Prostate gland (tissue), 2 donors: ENCODE measurements at regions not wholly inside any gene's neighbourhood (a gene's known extent, or its start where the extent isn't known, plus 50 kb on each side); places are given as distances from the start of the nearest gene placed in this dataset.

ENCODE experiments used
- DNase-seq: peaks from one replicate; pipeline ENCODE4 v3.0.0-alpha.2; 2019; ENCODE audit warnings: low spot score
- H3K27ac ChIP-seq, 2 donors: fragments of 200-600 bp; sonication (generic); 2 replicates each; pipeline ENCODE4 v1.5.1; 2017 to 2019
- H3K27me3 ChIP-seq: fragments of 200-600 bp; sonication (generic); replicated peaks from 2 replicates; pipeline ENCODE4 v1.5.1; 2019; ENCODE audit not compliant: insufficient read depth
- H3K36me3 ChIP-seq, 2 donors: fragments of 200-600 bp; sonication (generic); 1 replicate in 1 of 2; 2 replicates in 1 of 2; pipeline versions ENCODE4 v1.5.1 to v1.8.1; 2017 to 2019
- H3K4me1 ChIP-seq: fragments of 200-600 bp; sonication (generic); replicated peaks from 2 replicates; pipeline ENCODE4 v1.5.1; 2019
- H3K4me3 ChIP-seq, 2 donors: fragments of 200-600 bp; sonication (generic); 2 replicates each; pipeline ENCODE4 v1.5.1; 2017 to 2019
- H3K9me3 ChIP-seq: fragments of 200-600 bp; sonication (generic); 2 replicates; pipeline ENCODE4 v1.5.1; 2017
- POLR2A ChIP-seq: fragments of 450-650 bp; IDR thresholded peaks from one replicate; pipeline ENCODE4 v1.6.1; 2016; ENCODE audit warnings: antibody characterized with exemption, mild to moderate bottlenecking
- POLR2AphosphoS5 ChIP-seq: sonication (generic); formaldehyde crosslinking; IDR thresholded peaks from one replicate; pipeline ENCODE4 v1.6.1; 2017; ENCODE audit warnings: antibody characterized with exemption
- WGBS: methylation state at CpG from one replicate; pipeline ENCODE4 v1.1.5; 2018; 5-methylcytosine and 5-hydroxymethylcytosine counted together
- intact Hi-C: fragments of 100-400 bp; cut with DNase I; formaldehyde crosslinking; loops from one replicate; pipeline ENCODE4 v1.14.2; 2022
- TF ChIP-seq, protein P1 (sequence below), 4 experiments: fragments of 200-600 bp in 2 of 4; fragments of 450-650 bp in 2 of 4; sonication (generic) in 2 of 4; IDR thresholded peaks; 1 replicate in 3 of 4; 2 replicates in 1 of 4; pipeline ENCODE4 v1.5.1; 2016 to 2019; ENCODE audit warnings: antibody characterized with exemption in 4 of 4, mild to moderate bottlenecking in 2 of 4, moderate library complexity in 2 of 4

- Histone ChIP-seq H3K4me1 (no peaks in the 10 kb centered on the region), H3K4me3 (no peak overlapping the region), H3K9me3 (no peaks in the 10 kb centered on the region), H3K27ac (no peak overlapping the region), H3K27me3 (no peaks in the 10 kb centered on the region), H3K36me3 (no peaks in the 10 kb centered on the region)
- DNase-seq = no peak
- intact Hi-C loops = no loop called here
- TF ChIP-seq POLR2A (no peak), POLR2AphosphoS5 (no peak)
- TF ChIP-seq, protein P1, sequence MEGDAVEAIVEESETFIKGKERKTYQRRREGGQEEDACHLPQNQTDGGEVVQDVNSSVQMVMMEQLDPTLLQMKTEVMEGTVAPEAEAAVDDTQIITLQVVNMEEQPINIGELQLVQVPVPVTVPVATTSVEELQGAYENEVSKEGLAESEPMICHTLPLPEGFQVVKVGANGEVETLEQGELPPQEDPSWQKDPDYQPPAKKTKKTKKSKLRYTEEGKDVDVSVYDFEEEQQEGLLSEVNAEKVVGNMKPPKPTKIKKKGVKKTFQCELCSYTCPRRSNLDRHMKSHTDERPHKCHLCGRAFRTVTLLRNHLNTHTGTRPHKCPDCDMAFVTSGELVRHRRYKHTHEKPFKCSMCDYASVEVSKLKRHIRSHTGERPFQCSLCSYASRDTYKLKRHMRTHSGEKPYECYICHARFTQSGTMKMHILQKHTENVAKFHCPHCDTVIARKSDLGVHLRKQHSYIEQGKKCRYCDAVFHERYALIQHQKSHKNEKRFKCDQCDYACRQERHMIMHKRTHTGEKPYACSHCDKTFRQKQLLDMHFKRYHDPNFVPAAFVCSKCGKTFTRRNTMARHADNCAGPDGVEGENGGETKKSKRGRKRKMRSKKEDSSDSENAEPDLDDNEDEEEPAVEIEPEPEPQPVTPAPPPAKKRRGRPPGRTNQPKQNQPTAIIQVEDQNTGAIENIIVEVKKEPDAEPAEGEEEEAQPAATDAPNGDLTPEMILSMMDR (IDR thresholded peaks at IDR 0.05) = no peak
- 84% methylated on average over 6 of the region's 6 CpGs for WGBS
Observed at GRCh38 chr4:189365451-189365850, 575.2 kb upstream of the FRG1 start.

DNA sequence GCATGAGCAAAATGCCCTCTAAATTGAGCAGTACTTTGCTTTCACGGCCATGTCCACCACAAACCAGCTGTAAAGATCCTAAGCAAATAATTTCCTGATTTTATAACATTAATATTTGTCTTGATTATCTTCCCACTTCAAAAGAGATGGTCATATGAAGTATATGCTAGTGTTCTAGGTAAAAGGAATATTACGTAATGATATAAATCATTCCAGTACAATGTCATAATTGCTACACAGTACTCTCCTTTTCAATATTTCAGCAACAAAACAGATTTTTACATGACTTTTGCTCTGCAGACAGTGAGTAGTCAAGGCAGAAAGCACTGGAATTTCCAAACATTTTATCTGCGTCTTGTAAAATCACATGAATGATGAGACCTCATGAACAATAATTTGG, 572.8 kb upstream of the FRG1 start:
- Histone ChIP-seq H3K4me3 (no peak overlapping the region), H3K4me1 (no peaks in the 10 kb centered on the region), H3K36me3 (no peaks in the 10 kb centered on the region), H3K9me3 (no peaks in the 10 kb centered on the region), H3K27me3 (no peaks in the 10 kb centered on the region), H3K27ac (no peak overlapping the region)
- TF ChIP-seq POLR2A (no peak), POLR2AphosphoS5 (no peak)
- TF ChIP-seq, protein P1 (IDR thresholded peaks at IDR 0.05) = no peak
- DNase-seq = no peak
- WGBS = 83% methylated on average over 3 of the region's 3 CpGs
- intact Hi-C loops = no loop called here

DNA sequence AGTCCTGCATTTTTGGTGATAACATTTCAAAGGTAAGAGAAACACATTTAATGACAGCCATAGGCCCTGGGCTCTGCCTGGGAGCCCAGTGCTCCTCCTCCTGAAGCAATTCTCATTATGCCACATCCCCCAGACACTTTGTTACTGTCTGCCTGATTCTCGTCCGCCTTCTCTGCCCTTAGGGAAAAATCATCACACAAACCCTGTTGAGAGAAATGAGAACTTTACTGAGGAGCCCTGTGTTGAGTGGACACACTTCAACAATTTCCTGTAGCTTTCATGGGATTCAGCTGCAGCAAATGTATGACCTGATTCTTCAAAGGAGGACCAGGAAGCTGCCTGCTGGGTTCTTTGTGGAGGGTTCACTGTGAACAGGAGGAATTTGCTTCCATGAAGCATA, 566.5 kb upstream of the FRG1 start:
- Histone ChIP-seq H3K4me3 (no peak overlapping the region), H3K36me3 (no peaks in the 10 kb centered on the region), H3K9me3 (no peaks in the 10 kb centered on the region), H3K27ac (no peak overlapping the region), H3K4me1 (no peaks in the 10 kb centered on the region), H3K27me3 (no peaks in the 10 kb centered on the region)
- intact Hi-C loops = no loop called here
- DNase-seq = no peak
- TF ChIP-seq POLR2A (no peak), POLR2AphosphoS5 (no peak)
- TF ChIP-seq, protein P1 (IDR thresholded peaks at IDR 0.05) = no peak
- WGBS = 50% methylated on average over 2 of the region's 2 CpGs

- Histone ChIP-seq H3K27ac (no peak overlapping the region), H3K4me3 (no peak overlapping the region), H3K27me3 (no peaks in the 10 kb centered on the region), H3K36me3 (no peaks in the 10 kb centered on the region), H3K9me3 (no peaks in the 10 kb centered on the region), H3K4me1 (no peaks in the 10 kb centered on the region)
- intact Hi-C loops = no loop called here
- DNase-seq = no peak
- TF ChIP-seq POLR2AphosphoS5 = no peak
- TF ChIP-seq, protein P1 (IDR thresholded peaks at IDR 0.05) = no peak
- TF ChIP-seq POLR2A = no peak
- 92% methylated on average over 2 of the region's 2 CpGs for WGBS
Observed at GRCh38 chr4:189376901-189377300, 563.8 kb upstream of the FRG1 start.

- TF ChIP-seq, protein P1 (IDR thresholded peaks at IDR 0.05) = no peak
- TF ChIP-seq POLR2A = no peak
- 21% methylated on average over 2 of the region's 2 CpGs for WGBS
- H3K27ac ChIP-seq = no peak overlapping the region
- no peaks in the 10 kb centered on the region for H3K9me3 ChIP-seq
- no peaks in the 10 kb centered on the region for H3K27me3 ChIP-seq
- no peaks in the 10 kb centered on the region for H3K36me3 ChIP-seq
- DNase-seq = no peak
- no peaks in the 10 kb centered on the region for H3K4me1 ChIP-seq
- no peak overlapping the region for H3K4me3 ChIP-seq
- intact Hi-C loops = no loop called here
Observed at GRCh38 chr4:189377569-189377968, 563.1 kb upstream of the FRG1 start.
